Lung (tissue), 11 donors: ENCODE measurements at regions not wholly inside any gene's neighbourhood (a gene's known extent, or its start where the extent isn't known, plus 50 kb on each side); places are given as distances from the start of the nearest gene placed in this dataset.

Source experiments
- ATAC-seq: fragments of 200-7000 bp; cut with Tn5 transposase; one replicate; pipeline ENCODE4 v1.9.1; 2020; ENCODE audit warnings: moderate number of reproducible peaks; ENCODE audit not compliant: insufficient read depth, low FRiP score
- DNase-seq, 3 donors: peaks; one replicate each; pipeline ENCODE4 v3.0.0-alpha.2; 2013 to 2017
- H3K27ac ChIP-seq, 2 donors: one replicate each; pipeline ENCODE4 v1.5.1; 2013; ENCODE audit warnings: mild to moderate bottlenecking in 2 of 2, moderate library complexity in 2 of 2, control low read depth in 1 of 2, inconsistent platforms in 1 of 2, low read depth in 1 of 2, low read length in 1 of 2
- H3K27me3 ChIP-seq, 3 donors: one replicate each; pipeline ENCODE4 v1.5.1; 2013; ENCODE audit warnings: low read length in 2 of 3; ENCODE audit not compliant: control insufficient read depth in 3 of 3, insufficient read depth in 3 of 3
- H3K36me3 ChIP-seq, 4 donors: one replicate each; pipeline ENCODE4 v1.5.1; 2013; ENCODE audit warnings: low read length in 4 of 4, mild to moderate bottlenecking in 1 of 4, moderate library complexity in 1 of 4; ENCODE audit not compliant: control insufficient read depth in 4 of 4, insufficient read depth in 4 of 4
- H3K4me1 ChIP-seq, 5 donors: one replicate each; pipeline ENCODE4 v1.5.1; 2013; ENCODE audit warnings: low read length in 5 of 5, mild to moderate bottlenecking in 2 of 5, moderate library complexity in 1 of 5; ENCODE audit not compliant: control insufficient read depth in 5 of 5, insufficient read depth in 5 of 5
- H3K4me3 ChIP-seq: one replicate; pipeline ENCODE4 v1.5.1; 2013; ENCODE audit warnings: mild to moderate bottlenecking, control low read depth, moderate library complexity
- H3K9ac ChIP-seq, 2 donors: one replicate each; pipeline ENCODE4 v1.5.1; 2013; ENCODE audit warnings: low read length in 2 of 2, control low read depth in 1 of 2; ENCODE audit not compliant: insufficient read depth in 1 of 2
- H3K9me3 ChIP-seq, 4 donors: one replicate each; pipeline ENCODE4 v1.5.1; 2013; ENCODE audit warnings: low read length in 3 of 4, mild to moderate bottlenecking in 1 of 4, moderate library complexity in 1 of 4; ENCODE audit not compliant: control insufficient read depth in 4 of 4, insufficient read depth in 3 of 4
- CTCF ChIP-seq: IDR thresholded peaks from 2 replicates; pipeline ENCODE4 v1.5.1; 2012; ENCODE audit warnings: mild to moderate bottlenecking; ENCODE audit errors: control extremely low read depth, extremely low read depth
- WGBS, 2 donors: extraction: QIAGEN DNeasy Blood & Tissue Kit; methylation state at CpG; one replicate each; pipeline ENCODE4 v1.1.7; 2013; 5-methylcytosine and 5-hydroxymethylcytosine counted together
- donor health status: control.
- donor health status: control.
- donor health status: Bipolar disorder and iron deficiency.
- donor health status: healthy.
- donor health status: DM: yes; HTN: yes; CAD: no.

- ATAC-seq (no peak), DNase-seq (no peak)
- Histone ChIP-seq H3K27ac (no peak overlapping the region), H3K36me3 (no peaks in the 10 kb centered on the region), H3K27me3 (no peaks in the 10 kb centered on the region), H3K9me3 (peaks cover 0 to 4% (median under 1%) of the 10 kb centered on the region in 4 donors), H3K9ac (no peak overlapping the region), H3K4me1 (peaks cover 0 to 7% (median 5%) of the 10 kb centered on the region in 5 donors), H3K4me3 (no peak overlapping the region)
- 69 to 86% methylated on average over 4 of the region's 4 CpGs for WGBS, 2 donors
- TF ChIP-seq CTCF, result no peak
Measured at GRCh38 chr5:74402553-74402952, 238.0 kb downstream of the ENC1 start.

DNA sequence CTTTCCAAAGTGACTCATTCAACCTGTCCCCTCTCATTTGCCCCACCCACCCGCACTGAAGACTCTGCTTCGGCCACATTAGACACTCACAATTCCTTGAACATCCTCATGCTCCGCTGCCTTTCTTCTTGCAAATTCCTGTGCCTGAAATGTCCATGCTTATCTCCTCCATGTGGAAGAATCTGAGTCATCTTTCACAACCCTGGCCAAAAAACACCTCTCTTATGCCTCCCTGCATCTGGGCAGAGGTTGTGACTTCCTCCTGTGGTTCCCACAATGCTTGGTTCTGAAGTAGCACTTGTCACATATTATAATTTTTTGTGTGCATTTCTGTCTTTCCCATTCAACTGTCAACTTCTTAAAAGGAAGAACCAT, 238.6 kb downstream of the ENC1 start:
- DNase-seq (no peak), ATAC-seq (no peak)
- Histone ChIP-seq H3K4me3 (no peak overlapping the region), H3K36me3 (no peaks in the 10 kb centered on the region), H3K9ac (no peak overlapping the region), H3K27me3 (no peaks in the 10 kb centered on the region), H3K4me1 (peaks cover 0 to 6% (median 0%) of the 10 kb centered on the region in 5 donors), H3K9me3 (peaks cover 0 to 4% (median under 1%) of the 10 kb centered on the region in 4 donors), H3K27ac (no peak overlapping the region)
- no peak for TF ChIP-seq CTCF
- WGBS, 2 donors, result 94 to 96% methylated on average over 3 of the region's 3 CpGs

DNA sequence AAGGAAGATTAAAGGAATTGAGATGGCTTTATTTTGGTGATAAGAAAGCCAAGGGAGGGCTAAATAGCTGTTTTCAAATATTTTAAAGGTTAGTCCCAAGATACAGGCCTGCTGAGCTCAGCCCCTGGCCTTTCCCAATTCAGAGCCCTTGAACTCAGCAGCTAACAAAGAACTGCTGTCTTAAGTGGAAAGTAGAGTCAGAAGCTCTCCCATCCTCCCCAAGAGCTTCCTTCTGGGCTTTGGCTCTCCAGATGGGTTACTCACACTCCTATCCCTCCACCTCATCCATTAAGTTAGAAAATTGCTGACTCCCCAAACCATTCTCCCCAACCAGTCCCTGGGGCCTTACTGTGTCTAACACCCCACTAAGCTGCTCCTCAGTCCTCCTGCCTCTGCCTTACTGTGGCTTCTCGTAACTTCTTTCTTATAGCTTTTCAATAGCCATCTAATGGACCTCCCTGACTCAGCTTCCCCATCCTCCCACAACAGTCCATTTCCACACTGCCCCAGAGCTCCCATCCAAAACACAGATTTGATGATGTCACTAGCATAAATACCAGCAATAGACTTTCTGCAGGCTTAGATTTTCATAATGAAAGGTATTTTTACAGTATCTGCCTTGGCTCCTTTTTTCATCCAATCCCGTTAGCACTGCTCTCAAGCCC, 239.1 kb downstream of the ENC1 start:
- no peak overlapping the region for H3K9ac ChIP-seq
- no peaks in the 10 kb centered on the region for H3K27me3 ChIP-seq
- DNase-seq (no peak), ATAC-seq (no peak)
- H3K9me3 ChIP-seq, result peaks cover 0 to 4% (median under 1%) of the 10 kb centered on the region in 4 donors
- no peak overlapping the region for H3K27ac ChIP-seq
- no peak for TF ChIP-seq CTCF
- no peak overlapping the region for H3K4me3 ChIP-seq
- WGBS, 2 donors, result 90 to 93% methylated on average over 2 of the region's 2 CpGs
- H3K36me3 ChIP-seq, result no peaks in the 10 kb centered on the region
- peaks cover 0 to 5% (median 0%) of the 10 kb centered on the region in 5 donors for H3K4me1 ChIP-seq

DNA sequence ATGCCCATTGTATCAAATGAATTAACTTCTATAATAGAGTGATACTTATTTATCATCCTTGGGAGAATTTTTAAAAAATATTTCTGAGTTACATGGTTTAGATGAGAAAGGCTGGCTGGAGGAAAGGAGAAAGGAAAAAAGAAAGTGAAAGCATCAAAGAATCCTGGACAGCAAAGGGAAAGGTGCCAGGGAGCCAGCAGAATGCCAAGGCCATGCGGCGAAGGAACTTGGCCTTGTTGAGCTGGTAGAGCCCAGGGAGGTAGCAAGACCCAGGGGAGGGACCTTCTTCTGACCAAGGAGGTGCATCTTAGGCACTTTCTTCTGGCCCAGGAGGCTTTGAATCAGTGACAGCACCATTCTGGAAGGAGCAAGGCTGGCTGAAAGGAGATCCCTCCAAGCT, 240.5 kb downstream of the ENC1 start:
- ATAC-seq, result no peak
- no peak for TF ChIP-seq CTCF
- WGBS, 2 donors, result 55 to 68% methylated on average over 2 of the region's 2 CpGs
- Histone ChIP-seq H3K27me3 (no peaks in the 10 kb centered on the region), H3K4me1 (peaks cover 0 to 4% (median 0%) of the 10 kb centered on the region in 5 donors), H3K4me3 (no peak overlapping the region), H3K9me3 (peaks cover 0 to 4% (median under 1%) of the 10 kb centered on the region in 4 donors), H3K27ac (no peak overlapping the region), H3K9ac (no peak overlapping the region), H3K36me3 (no peaks in the 10 kb centered on the region)
- no peak for DNase-seq
